GM12892 (cell line): ENCODE measurements at regions not wholly inside any gene's neighbourhood (a gene's known extent, or its start where the extent isn't known, plus 50 kb on each side); places are given as distances from the start of the nearest gene placed in this dataset.

Experiments
- POLR2A ChIP-seq: IDR thresholded peaks from 2 replicates; pipeline ENCODE4 v1.6.1; 2011; ENCODE audit warnings: low read depth, low read length, control low read depth
- POLR2AphosphoS5 ChIP-seq: IDR thresholded peaks from 2 replicates; pipeline ENCODE4 v1.6.1; 2011; ENCODE audit warnings: low read depth, low read length, control low read depth
- TAF1 ChIP-seq: IDR thresholded peaks from 2 replicates; pipeline ENCODE4 v1.6.1; 2011; ENCODE audit warnings: low read depth, mild to moderate bottlenecking, control low read depth, low read length, borderline replicate concordance

DNA sequence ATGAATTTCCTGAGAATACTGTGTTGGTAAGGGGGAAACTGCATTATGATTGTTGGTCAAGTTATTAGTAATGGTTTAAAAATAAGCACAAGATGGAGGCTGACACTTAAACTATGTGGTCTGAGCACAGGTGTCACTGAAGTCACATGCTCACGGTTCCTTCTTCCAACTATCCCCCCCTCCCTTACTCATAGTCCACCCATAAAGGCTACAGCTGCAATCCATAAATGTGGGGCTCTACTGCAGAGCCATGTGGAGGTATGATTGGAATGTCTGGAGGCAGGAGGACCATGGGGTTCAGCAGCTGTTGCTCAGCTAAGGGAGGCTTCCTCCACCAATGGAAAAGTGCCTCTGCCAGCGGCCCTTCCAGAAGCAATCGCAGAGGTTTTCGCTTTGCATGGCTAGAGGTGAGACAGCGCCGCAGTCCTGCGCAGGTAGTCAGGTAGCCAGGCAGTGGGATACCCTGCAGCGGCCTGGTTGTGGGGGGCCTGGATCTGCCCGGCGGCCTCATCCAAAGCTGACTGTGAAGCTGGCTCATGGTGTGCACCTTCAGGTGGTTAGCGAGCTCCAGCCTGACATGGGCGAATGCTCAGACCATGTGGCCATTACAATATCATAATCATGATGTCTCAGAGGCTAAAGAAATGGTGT lies 249.6 kb downstream of the DCDC2C start:
- TF ChIP-seq TAF1: no peak
- no peak for TF ChIP-seq POLR2AphosphoS5
- TF ChIP-seq POLR2A: no peak
